Stomach smooth muscle (tissue), 2 donors: ENCODE measurements at regions not wholly inside any gene's neighbourhood (a gene's known extent, or its start where the extent isn't known, plus 50 kb on each side); places are given as distances from the start of the nearest gene placed in this dataset.
"Not testable (repeated sequence)": the region's sequence is repeated elsewhere in the genome, so short reads cannot be mapped to it uniquely, and the experiment has no call there.

Source experiments
- H3K27ac ChIP-seq: one replicate; pipeline ENCODE4 v1.7.0; 2013; ENCODE audit warnings: mild to moderate bottlenecking, low read length, inconsistent platforms
- H3K27me3 ChIP-seq, 2 donors: one replicate each; pipeline ENCODE4 v1.7.0; 2013; ENCODE audit warnings: low read length in 2 of 2; ENCODE audit not compliant: insufficient read depth in 2 of 2, control insufficient read depth in 1 of 2
- H3K36me3 ChIP-seq, 2 donors: one replicate each; pipeline ENCODE4 v1.7.0; 2013; ENCODE audit warnings: low read length in 2 of 2; ENCODE audit not compliant: control insufficient read depth in 2 of 2, insufficient read depth in 2 of 2
- H3K4me1 ChIP-seq: one replicate; pipeline ENCODE4 v1.7.0; 2013; ENCODE audit warnings: low read length; ENCODE audit not compliant: control insufficient read depth, insufficient read depth
- H3K4me3 ChIP-seq, 2 donors: one replicate each; pipeline ENCODE4 v1.7.0; 2013; ENCODE audit warnings: low read length in 2 of 2
- H3K9ac ChIP-seq, 2 donors: one replicate each; pipeline ENCODE4 v1.7.0; 2013; ENCODE audit warnings: low read length in 2 of 2, mild to moderate bottlenecking in 1 of 2
- H3K9me3 ChIP-seq, 2 donors: one replicate each; pipeline ENCODE4 v1.7.0; 2013; ENCODE audit warnings: low read length in 2 of 2; ENCODE audit not compliant: control insufficient read depth in 2 of 2
- donor health status: healthy.
- donor health status: Pancreatic carcinoma.

DNA sequence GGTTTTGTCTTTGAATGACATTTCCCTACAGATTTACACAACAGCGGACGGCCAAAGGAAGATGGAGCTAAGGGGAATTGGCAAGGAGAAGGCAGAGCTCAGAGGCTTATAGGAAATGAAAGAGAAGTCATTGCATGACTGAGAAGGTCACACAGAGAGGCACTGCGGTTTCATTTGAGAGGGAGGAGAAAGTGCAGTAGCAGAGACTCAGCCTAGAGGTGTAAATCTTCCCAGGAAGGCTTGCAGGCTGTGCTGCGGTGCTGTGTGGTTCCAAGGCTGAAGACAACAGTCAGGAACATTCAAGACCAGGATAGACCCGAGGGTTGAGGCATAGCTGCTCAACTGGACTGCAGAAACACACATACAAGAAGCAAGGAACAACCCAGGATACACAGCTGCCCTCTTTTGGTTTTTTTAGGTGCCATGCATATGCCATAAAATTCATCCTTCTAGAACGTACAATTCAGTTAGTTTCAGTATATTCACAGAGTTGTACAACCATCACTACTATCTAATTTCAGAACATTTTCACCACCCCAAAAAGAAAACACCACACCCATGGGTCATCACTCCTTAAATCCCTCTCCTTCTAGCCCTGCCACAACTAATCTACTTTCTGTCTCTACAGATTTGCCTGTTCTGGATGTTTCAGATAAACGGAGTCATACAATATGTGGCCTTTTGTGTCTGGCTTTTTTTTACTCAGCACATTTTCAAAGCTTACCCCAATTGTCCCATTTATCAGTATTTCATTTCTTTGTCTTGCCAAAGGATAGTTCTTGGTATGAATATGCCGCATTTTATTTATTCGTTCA, 313.5 kb downstream of the ANAPC1 start:
- H3K4me3 ChIP-seq, H3K4me1 ChIP-seq, H3K9me3 ChIP-seq, H3K27ac ChIP-seq, H3K9ac ChIP-seq, H3K27me3 ChIP-seq, H3K36me3 ChIP-seq: not testable (repeated sequence)

DNA sequence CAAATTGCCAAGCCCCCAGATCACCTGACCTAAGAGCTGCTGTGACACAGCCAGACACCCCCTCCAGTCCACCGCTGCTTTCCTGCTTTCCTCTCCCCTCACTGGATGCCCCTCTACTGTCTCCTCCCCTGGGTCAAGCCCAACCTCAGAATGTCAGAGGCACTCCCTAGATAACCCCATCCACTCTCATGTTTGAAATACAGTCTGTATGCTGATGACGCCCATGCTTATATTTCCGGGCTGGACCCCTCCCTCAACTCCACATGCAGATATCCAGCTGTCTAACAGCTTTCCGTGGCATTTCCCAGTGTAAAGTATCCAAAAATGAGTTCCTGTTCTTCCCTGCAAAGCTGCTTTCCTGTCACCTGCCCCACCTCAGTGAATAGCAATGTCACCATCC, 309.2 kb downstream of the ANAPC1 start:
- H3K27ac ChIP-seq, H3K4me1 ChIP-seq, H3K4me3 ChIP-seq, H3K9me3 ChIP-seq, H3K36me3 ChIP-seq, H3K27me3 ChIP-seq, H3K9ac ChIP-seq: not testable (repeated sequence)

DNA sequence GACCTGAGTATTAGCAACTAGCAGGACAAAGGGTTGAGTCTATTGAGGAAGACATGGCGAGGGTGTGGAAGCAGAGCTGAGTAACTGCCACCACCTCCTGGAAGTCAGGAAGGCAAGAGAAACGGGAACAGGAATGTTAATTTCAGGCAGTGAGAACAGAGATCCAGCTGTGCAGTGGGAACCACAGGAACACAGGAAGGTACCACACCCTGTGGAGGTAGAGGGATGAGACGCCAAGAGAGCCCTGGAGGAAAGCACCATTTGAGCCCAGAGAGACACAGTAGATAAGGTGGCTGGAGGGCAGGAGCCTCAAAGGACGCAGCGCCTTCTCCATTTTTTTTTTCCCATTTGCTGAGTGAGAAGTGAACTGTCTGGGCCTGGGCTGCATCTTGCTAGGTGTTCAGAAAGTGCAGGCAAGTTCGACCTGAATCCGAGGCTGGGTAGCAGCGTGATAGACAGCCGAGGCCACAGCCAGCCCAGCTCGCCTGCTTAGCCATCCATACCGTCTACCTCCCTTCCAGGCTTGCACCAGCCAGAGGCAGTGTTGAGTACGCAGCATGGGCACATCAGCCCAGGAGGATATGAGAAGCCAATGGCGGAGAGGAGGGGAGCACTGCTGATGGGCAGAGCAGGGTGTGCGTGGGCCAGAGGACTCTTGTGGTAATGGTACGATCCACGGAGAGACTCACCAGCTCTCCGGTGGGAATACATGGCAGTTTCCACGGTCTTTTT, 306.7 kb downstream of the ANAPC1 start:
- not testable (repeated sequence) for H3K9ac ChIP-seq, H3K27ac ChIP-seq, H3K36me3 ChIP-seq, H3K4me1 ChIP-seq, H3K9me3 ChIP-seq, H3K27me3 ChIP-seq, H3K4me3 ChIP-seq

DNA sequence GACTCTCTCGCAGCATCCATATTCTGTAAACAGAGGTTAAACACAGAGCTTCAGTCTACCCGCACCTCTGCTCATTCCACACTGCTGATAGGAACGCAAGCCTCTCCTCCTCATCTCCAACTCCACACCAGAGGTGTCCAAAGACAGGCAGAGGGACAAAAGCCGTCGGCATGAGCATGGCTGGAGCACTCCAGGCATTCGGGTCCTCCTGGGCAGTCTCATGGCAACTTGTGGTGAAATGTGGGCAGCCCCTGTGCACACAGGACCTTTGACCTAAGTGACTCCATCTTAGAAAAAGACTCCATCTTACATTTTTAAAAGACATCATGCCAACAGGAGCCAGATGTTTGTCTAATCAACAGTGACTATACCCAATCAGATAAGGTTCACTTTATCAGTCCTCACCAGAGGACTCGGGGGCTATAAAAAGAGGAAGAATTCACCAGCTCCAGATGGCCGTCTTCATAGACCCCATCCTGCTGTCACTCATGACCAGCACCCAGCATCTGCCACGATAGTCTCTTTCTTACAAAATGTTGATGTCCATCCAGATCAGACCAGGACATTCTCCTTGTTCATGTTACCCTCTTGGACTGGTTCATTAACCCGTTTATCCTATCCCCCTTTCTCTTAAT, 304.4 kb downstream of the ANAPC1 start:
- H3K4me3 ChIP-seq, H3K36me3 ChIP-seq, H3K9me3 ChIP-seq: not testable (repeated sequence)

DNA sequence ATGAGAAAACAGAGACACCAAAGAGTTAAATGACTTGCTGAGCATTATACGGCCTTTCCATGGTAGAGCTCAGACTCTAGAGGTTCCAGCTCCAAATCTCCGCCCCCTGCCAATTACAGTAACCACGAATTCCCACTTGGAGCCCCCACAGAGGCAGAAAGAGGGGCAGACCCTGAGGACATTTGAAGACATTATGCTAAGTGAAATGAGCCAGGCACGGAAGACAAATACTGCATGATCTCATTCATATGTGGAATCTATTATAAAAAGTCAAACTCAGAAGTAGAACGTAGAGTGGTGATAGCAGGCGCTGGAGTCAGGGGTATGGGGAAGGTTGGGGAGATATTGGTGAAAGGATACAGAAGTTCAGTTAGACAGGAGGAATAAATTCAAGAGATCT, 303.4 kb downstream of the ANAPC1 start:
- not testable (repeated sequence) for H3K9ac ChIP-seq, H3K4me1 ChIP-seq, H3K27me3 ChIP-seq

More for the DNA sequence above, 304.4 kb downstream of the ANAPC1 start:
- H3K27me3 ChIP-seq, H3K4me1 ChIP-seq, H3K27ac ChIP-seq, H3K9ac ChIP-seq: not testable (repeated sequence)

DNA sequence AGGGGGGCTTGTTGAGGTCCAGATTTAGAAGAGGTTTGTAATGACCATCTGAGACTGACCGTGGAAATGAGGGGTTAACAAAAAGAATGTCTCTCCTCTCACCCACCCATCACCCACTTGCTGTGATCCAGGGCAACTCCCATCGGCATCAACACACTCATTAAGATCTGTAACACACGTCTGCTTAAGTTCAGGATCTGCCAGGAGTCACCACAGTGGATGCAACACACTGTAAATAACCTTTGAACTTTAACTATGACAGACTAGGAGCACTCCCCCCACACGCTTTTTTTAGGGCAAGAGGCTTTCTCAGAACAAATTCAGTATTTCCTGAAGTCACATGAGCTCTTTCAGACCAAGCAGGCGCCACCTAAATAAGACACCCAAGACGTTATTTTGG, 301.9 kb downstream of the ANAPC1 start:
- not testable (repeated sequence) for H3K27me3 ChIP-seq

More for the DNA sequence above, 303.4 kb downstream of the ANAPC1 start:
- not testable (repeated sequence) for H3K36me3 ChIP-seq, H3K27ac ChIP-seq, H3K4me3 ChIP-seq, H3K9me3 ChIP-seq

DNA sequence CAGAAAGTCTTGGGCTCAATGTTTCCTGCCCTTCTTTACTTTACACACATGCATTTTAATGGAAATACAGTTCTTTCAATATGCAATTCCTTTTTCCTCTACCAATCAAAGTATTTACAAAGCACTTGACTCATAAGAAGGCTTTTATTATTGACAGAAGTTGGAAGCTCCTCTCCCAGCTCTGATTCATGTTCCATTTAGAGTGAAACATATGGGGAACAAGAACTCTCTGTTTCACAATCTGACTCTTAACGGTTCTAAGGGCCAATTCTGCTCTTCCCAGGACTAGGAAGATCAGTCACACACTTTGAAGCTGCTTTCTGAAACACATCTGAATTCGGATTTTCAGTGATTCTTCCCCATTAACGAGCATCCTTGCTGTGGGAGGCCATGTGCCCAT, 300.5 kb downstream of the ANAPC1 start:
- not testable (repeated sequence) for H3K4me3 ChIP-seq, H3K27me3 ChIP-seq, H3K36me3 ChIP-seq, H3K27ac ChIP-seq, H3K9me3 ChIP-seq, H3K4me1 ChIP-seq, H3K9ac ChIP-seq

More for the DNA sequence above, 301.9 kb downstream of the ANAPC1 start:
- not testable (repeated sequence) for H3K27ac ChIP-seq, H3K4me3 ChIP-seq, H3K36me3 ChIP-seq, H3K9me3 ChIP-seq, H3K9ac ChIP-seq, H3K4me1 ChIP-seq

GRCh38 chr2:111584540-111584939, 299.5 kb downstream of the ANAPC1 start:
- H3K9ac ChIP-seq, H3K4me3 ChIP-seq, H3K27ac ChIP-seq, H3K36me3 ChIP-seq, H3K27me3 ChIP-seq, H3K9me3 ChIP-seq, H3K4me1 ChIP-seq: not testable (repeated sequence)

- not testable (repeated sequence) for H3K9me3 ChIP-seq, H3K4me1 ChIP-seq, H3K27ac ChIP-seq, H3K36me3 ChIP-seq, H3K27me3 ChIP-seq, H3K9ac ChIP-seq, H3K4me3 ChIP-seq
These were observed 299.0 kb downstream of the ANAPC1 start for GRCh38 chr2:111584950-111585349.

DNA sequence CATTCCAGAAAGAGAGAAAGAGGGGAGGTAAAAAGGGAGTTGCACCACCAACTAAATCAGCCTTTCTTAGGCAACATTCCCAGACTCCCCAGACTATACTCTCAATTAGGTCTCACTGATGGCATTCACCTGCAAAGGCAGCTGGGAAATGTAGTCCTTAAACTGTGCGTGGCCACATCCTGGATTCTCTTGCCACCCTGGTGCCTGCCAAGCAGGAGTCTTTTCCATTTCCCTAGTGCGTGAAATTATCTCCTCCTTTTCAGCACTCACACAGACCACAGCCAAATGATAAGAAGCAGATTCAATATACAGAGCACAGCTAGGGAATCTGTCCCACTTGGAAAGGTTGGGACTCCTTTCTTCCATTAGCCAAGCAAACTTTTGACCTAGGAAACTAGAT, 298.0 kb downstream of the ANAPC1 start:
- not testable (repeated sequence) for H3K4me3 ChIP-seq, H3K27ac ChIP-seq, H3K9ac ChIP-seq, H3K9me3 ChIP-seq, H3K36me3 ChIP-seq, H3K4me1 ChIP-seq, H3K27me3 ChIP-seq

- not testable (repeated sequence) for H3K27me3 ChIP-seq, H3K27ac ChIP-seq, H3K9ac ChIP-seq, H3K4me1 ChIP-seq, H3K9me3 ChIP-seq, H3K4me3 ChIP-seq, H3K36me3 ChIP-seq
These were observed 288.9 kb downstream of the ANAPC1 start for GRCh38 chr2:111595072-111595471.
